Stimulated activated naive CD8-positive, alpha-beta T cell treated with anti-CD3 and anti-CD28 coated beads, Interleukin-15, amount 100 ng/mL, for 72 hours (primary cell): ENCODE measurements at regions not wholly inside any gene's neighbourhood (a gene's known extent, or its start where the extent isn't known, plus 50 kb on each side); places are given as distances from the start of the nearest gene placed in this dataset.
"Not testable (repeated sequence)": the region's sequence is repeated elsewhere in the genome, so short reads cannot be mapped to it uniquely, and the experiment has no call there.

ENCODE experiments used
- ATAC-seq: fragments of 150-1000 bp; cut with Tn5 transposase; 2 replicates; pipeline ENCODE4 v1.10.0; 2021; ENCODE audit warnings: mild to moderate bottlenecking, moderate library complexity
- DNase-seq, 2 donors: peaks; one replicate each; pipeline ENCODE4 v3.0.0; 2021 to 2022
- H3K27ac Mint-ChIP-seq, 2 donors: one replicate each; pipeline ENCODE4 v1.8.0; 2022; ENCODE audit warnings: mild to moderate bottlenecking in 2 of 2, mixed read lengths in 2 of 2, moderate library complexity in 2 of 2
- H3K27me3 Mint-ChIP-seq: one replicate; pipeline ENCODE4 v1.8.0; 2022; ENCODE audit warnings: mixed read lengths
- H3K4me1 Mint-ChIP-seq: one replicate; pipeline ENCODE4 v1.8.0; 2022; ENCODE audit warnings: mild to moderate bottlenecking, mixed read lengths
- H3K4me3 Mint-ChIP-seq, 2 donors: one replicate each; pipeline ENCODE4 v1.8.0; 2022; ENCODE audit warnings: mild to moderate bottlenecking in 2 of 2, mixed read lengths in 2 of 2, moderate library complexity in 1 of 2
- H3K9me3 Mint-ChIP-seq, 2 donors: one replicate each; pipeline ENCODE4 v1.8.0; 2022; ENCODE audit warnings: mixed read lengths in 2 of 2

- Mint-ChIP-seq H3K4me1 (no peaks in the 10 kb centered on the region), H3K27me3 (peaks cover 47% of the 10 kb centered on the region), H3K9me3 (peaks cover 0 to 9% of the 10 kb centered on the region in 2 donors), H3K27ac (no peak overlapping the region), H3K4me3 (no peak overlapping the region)
- no peak for ATAC-seq
- no peak for DNase-seq
Measured at GRCh38 chr10:118875087-118875486, 120.3 kb upstream of the CACUL1 start.

- ATAC-seq (no peak), DNase-seq (no peak)
- Mint-ChIP-seq H3K27ac (no peak overlapping the region), H3K4me1 (no peaks in the 10 kb centered on the region), H3K4me3 (no peak overlapping the region), H3K9me3 (no peaks in the 10 kb centered on the region), H3K27me3 (peaks cover 45% of the 10 kb centered on the region)
Measured at GRCh38 chr10:118882741-118883140, 128.0 kb upstream of the CACUL1 start.

GRCh38 chr10:118892255-118892654 is 137.3 kb upstream of the NANOS1 start:
- no peak for DNase-seq
- Mint-ChIP-seq H3K27ac (no peak overlapping the region), H3K9me3 (peaks cover 15 to 21% of the 10 kb centered on the region in 2 donors), H3K4me1 (no peaks in the 10 kb centered on the region), H3K27me3 (peaks cover 44% of the 10 kb centered on the region), H3K4me3 (no peak overlapping the region)
- no peak for ATAC-seq

GRCh38 chr10:118894891-118895290 is 134.6 kb upstream of the NANOS1 start:
- Mint-ChIP-seq H3K9me3 (peaks cover 15 to 21% of the 10 kb centered on the region in 2 donors), H3K27me3 (peaks cover 23% of the 10 kb centered on the region)
- H3K4me3 Mint-ChIP-seq, DNase-seq, H3K4me1 Mint-ChIP-seq, ATAC-seq, H3K27ac Mint-ChIP-seq: not testable (repeated sequence)

GRCh38 chr10:118900617-118901016 is 128.9 kb upstream of the NANOS1 start:
- Mint-ChIP-seq H3K4me3 (no peak overlapping the region), H3K9me3 (no peaks in the 10 kb centered on the region), H3K27me3 (peaks cover 25% of the 10 kb centered on the region), H3K4me1 (no peaks in the 10 kb centered on the region), H3K27ac (no peak overlapping the region)
- no peak for DNase-seq
- ATAC-seq, result no peak

- H3K9me3 Mint-ChIP-seq, result no peaks in the 10 kb centered on the region
Measured at GRCh38 chr10:118901380-118901779, 128.1 kb upstream of the NANOS1 start.

GRCh38 chr10:118901906-118902305 is 127.6 kb upstream of the NANOS1 start:
- H3K4me1 Mint-ChIP-seq, result no peaks in the 10 kb centered on the region
- H3K9me3 Mint-ChIP-seq, result no peaks in the 10 kb centered on the region
- H3K27ac Mint-ChIP-seq, result no peak overlapping the region
- peaks cover 25% of the 10 kb centered on the region for H3K27me3 Mint-ChIP-seq
- H3K4me3 Mint-ChIP-seq, result no peak overlapping the region
- no peak for DNase-seq
- ATAC-seq, result no peak

More at GRCh38 chr10:118901380-118901779, 128.1 kb upstream of the NANOS1 start:
- Mint-ChIP-seq H3K27me3 (peaks cover 25% of the 10 kb centered on the region), H3K27ac (no peak overlapping the region), H3K4me3 (no peak overlapping the region), H3K4me1 (no peaks in the 10 kb centered on the region)
- DNase-seq, result no peak
- ATAC-seq, result no peak

- peaks cover 25% of the 10 kb centered on the region for H3K27me3 Mint-ChIP-seq
- not testable (repeated sequence) for H3K27ac Mint-ChIP-seq, H3K4me1 Mint-ChIP-seq, DNase-seq, H3K4me3 Mint-ChIP-seq, H3K9me3 Mint-ChIP-seq, ATAC-seq
Measured at GRCh38 chr10:118902656-118903055, 126.9 kb upstream of the NANOS1 start.

GRCh38 chr10:118903251-118903650 is 126.3 kb upstream of the NANOS1 start:
- Mint-ChIP-seq H3K4me1 (no peaks in the 10 kb centered on the region), H3K27me3 (peaks cover 25% of the 10 kb centered on the region), H3K4me3 (no peak overlapping the region)

GRCh38 chr10:118903691-118904090 is 125.8 kb upstream of the NANOS1 start:
- no peak overlapping the region for H3K4me3 Mint-ChIP-seq
- ATAC-seq (no peak), DNase-seq (no peak)
- no peak overlapping the region for H3K27ac Mint-ChIP-seq
- peaks cover 25% of the 10 kb centered on the region for H3K27me3 Mint-ChIP-seq
- H3K9me3 Mint-ChIP-seq, result no peaks in the 10 kb centered on the region
- H3K4me1 Mint-ChIP-seq, result no peaks in the 10 kb centered on the region

More at GRCh38 chr10:118903251-118903650, 126.3 kb upstream of the NANOS1 start:
- Mint-ChIP-seq H3K9me3 (no peaks in the 10 kb centered on the region), H3K27ac (no peak overlapping the region)
- DNase-seq (no peak), ATAC-seq (no peak)

GRCh38 chr10:118904286-118904685 is 125.2 kb upstream of the NANOS1 start:
- Mint-ChIP-seq H3K4me1 (no peaks in the 10 kb centered on the region), H3K27me3 (peaks cover 25% of the 10 kb centered on the region), H3K9me3 (no peaks in the 10 kb centered on the region), H3K27ac (no peak overlapping the region), H3K4me3 (no peak overlapping the region)
- ATAC-seq (no peak), DNase-seq (no peak)

GRCh38 chr10:118907051-118907450 is 122.5 kb upstream of the NANOS1 start:
- H3K27me3 Mint-ChIP-seq, result peaks cover 22% of the 10 kb centered on the region
- ATAC-seq (no peak), DNase-seq (no peak)
- no peak overlapping the region for H3K27ac Mint-ChIP-seq
- H3K4me1 Mint-ChIP-seq, result no peaks in the 10 kb centered on the region
- H3K4me3 Mint-ChIP-seq, result no peak overlapping the region
- no peaks in the 10 kb centered on the region for H3K9me3 Mint-ChIP-seq

GRCh38 chr10:118908557-118909256 is 120.8 kb upstream of the NANOS1 start:
- ATAC-seq (no peak), DNase-seq (no peak)
- Mint-ChIP-seq H3K4me3 (no peak overlapping the region), H3K4me1 (no peaks in the 10 kb centered on the region), H3K9me3 (no peaks in the 10 kb centered on the region), H3K27me3 (peaks cover 25% of the 10 kb centered on the region), H3K27ac (no peak overlapping the region)

- DNase-seq, result no peak
- Mint-ChIP-seq H3K27me3 (peaks cover 26% of the 10 kb centered on the region), H3K27ac (no peak overlapping the region), H3K9me3 (no peaks in the 10 kb centered on the region), H3K4me1 (no peaks in the 10 kb centered on the region), H3K4me3 (no peak overlapping the region)
- no peak for ATAC-seq
Measured at GRCh38 chr10:118910702-118911101, 118.8 kb upstream of the NANOS1 start.

- Mint-ChIP-seq H3K4me1 (no peaks in the 10 kb centered on the region), H3K9me3 (no peaks in the 10 kb centered on the region), H3K27ac (no peak overlapping the region), H3K4me3 (no peak overlapping the region), H3K27me3 (peaks cover 26% of the 10 kb centered on the region)
- ATAC-seq (no peak), DNase-seq (no peak)
Measured at GRCh38 chr10:118911363-118911762, 118.2 kb upstream of the NANOS1 start.

GRCh38 chr10:118912961-118913600 is 116.4 kb upstream of the NANOS1 start:
- DNase-seq (no peak), ATAC-seq (no peak)
- Mint-ChIP-seq H3K27me3 (peaks cover 26% of the 10 kb centered on the region), H3K27ac (no peak overlapping the region), H3K4me3 (no peak overlapping the region), H3K4me1 (no peaks in the 10 kb centered on the region), H3K9me3 (no peaks in the 10 kb centered on the region)
